ENCODE measurements at regions not wholly inside any gene's neighbourhood (a gene's known extent, or its start where the extent isn't known, plus 50 kb on each side); places are given as distances from the start of the nearest gene placed in this dataset.

GRCh38 chr4:166655231-166655630, 579.1 kb downstream of the SPOCK3 start:
- POLR2A ChIA-PET, result no interaction called here
- Histone ChIP-seq H3K4me1 (no peaks in the 10 kb centered on the region), H3K4me3 (no peak overlapping the region), H3K27ac (no peak overlapping the region), H3K4me2 (no peak overlapping the region), H3K9me3 (no peaks in the 10 kb centered on the region)
- CTCF ChIA-PET, result no interaction called here
- no peak for DNase-seq (ENCODE audit: low read depth in 1 of 2, low spot score in 1 of 2)
- no peak for ATAC-seq
- FAIRE-seq, result no peak
- 4% methylated on average over 1 of the region's 1 CpG for WGBS (ENCODE audit: missing lambda C conversion rate)
- TF ChIP-seq NR3C1 (IDR thresholded peaks at IDR 0.05), result no peak
- no peak for TF ChIP-seq TFCP2L1 (CRISPR knock-in tag; IDR thresholded peaks at IDR 0.05)
- TF ChIP-seq GATA3 (IDR thresholded peaks at IDR 0.05; ENCODE audit: borderline replicate concordance), result no peak
- no peak for TF ChIP-seq CBX2 (IDR thresholded peaks at IDR 0.05; ENCODE audit: borderline replicate concordance, low read depth)
- no peak for TF ChIP-seq POLR2AphosphoS2 (conservative IDR thresholded peaks at IDR 0.05; ENCODE audit: low read length)
- no peak for TF ChIP-seq RAD21 (conservative IDR thresholded peaks at IDR 0.05 in 1 of 2, IDR thresholded peaks at IDR 0.05 in 1 of 2)
- TF ChIP-seq HOXA7 (CRISPR knock-in tag; IDR thresholded peaks at IDR 0.05), result no peak
- TF ChIP-seq HEYL (CRISPR knock-in tag; IDR thresholded peaks at IDR 0.05), result no peak

- Histone ChIP-seq H3K4me2 (no peak overlapping the region), H3K27ac (no peak overlapping the region), H3K9me3 (no peaks in the 10 kb centered on the region), H3K4me3 (no peak overlapping the region), H3K4me1 (no peaks in the 10 kb centered on the region)
- ChIA-PET CTCF (no interaction called here), POLR2A (no interaction called here)
- 64% methylated on average over 5 of the region's 5 CpGs for WGBS (ENCODE audit: missing lambda C conversion rate)
- no peak for ATAC-seq
- no peak for FAIRE-seq
- TF ChIP-seq MAFK (IDR thresholded peaks at IDR 0.05; ENCODE audit: partially characterized antibody) (no peak), RNF2 (IDR thresholded peaks at IDR 0.05; ENCODE audit: borderline replicate concordance, low read depth) (no peak), KDM1A (IDR thresholded peaks at IDR 0.05; ENCODE audit: low read depth) (no peak), BHLHE40 (IDR thresholded peaks at IDR 0.05; ENCODE audit: low read depth, low read length) (no peak)
- no peak for DNase-seq (ENCODE audit: low read depth in 1 of 2, low spot score in 1 of 2)
Observed at GRCh38 chr4:166655705-166656104, 578.6 kb downstream of the SPOCK3 start.

- no peak overlapping the region for H3K4me3 ChIP-seq
- WGBS (ENCODE audit: missing lambda C conversion rate), result 15% methylated on average over 3 of the region's 3 CpGs
- no peak for ATAC-seq
- no peaks in the 10 kb centered on the region for H3K4me1 ChIP-seq
- FAIRE-seq, result no peak
- no peak for DNase-seq (ENCODE audit: low read depth in 1 of 2, low spot score in 1 of 2)
- TF ChIP-seq GATA3 (IDR thresholded peaks at IDR 0.05; ENCODE audit: borderline replicate concordance) (no peak), FOXS1 (CRISPR knock-in tag; IDR thresholded peaks at IDR 0.05) (no peak), RARB (CRISPR knock-in tag; IDR thresholded peaks at IDR 0.05) (no peak), CTCF (IDR thresholded peaks at IDR 0.05) (no peak), HOXB5 (CRISPR knock-in tag; IDR thresholded peaks at IDR 0.05) (no peak), FOSB (CRISPR knock-in tag; IDR thresholded peaks at IDR 0.05) (no peak), EHF (CRISPR knock-in tag; IDR thresholded peaks at IDR 0.05) (no peak), POLR2A (IDR thresholded peaks at IDR 0.05; ENCODE audit: low read length) (no peak), RCOR1 (IDR thresholded peaks at IDR 0.05; ENCODE audit: low read depth, low read length) (no peak), USF2 (IDR thresholded peaks at IDR 0.05) (no peak), FOSL2 (IDR thresholded peaks at IDR 0.05) (no peak), FOSL2 (CRISPR knock-in tag; IDR thresholded peaks at IDR 0.05) (no peak), HES2 (IDR thresholded peaks at IDR 0.05) (no peak), RAD21 (conservative IDR thresholded peaks at IDR 0.05 in 1 of 2, IDR thresholded peaks at IDR 0.05 in 1 of 2) (no peak)
- H3K27ac ChIP-seq, result no peak overlapping the region
- no peaks in the 10 kb centered on the region for H3K9me3 ChIP-seq
- ChIA-PET POLR2A (no interaction called here), CTCF (no interaction called here)
- H3K4me2 ChIP-seq, result no peak overlapping the region
Observed at GRCh38 chr4:166657261-166657660, 577.0 kb downstream of the SPOCK3 start.
